AG04449 (cell line): ENCODE measurements at regions not wholly inside any gene's neighbourhood (a gene's known extent, or its start where the extent isn't known, plus 50 kb on each side); places are given as distances from the start of the nearest gene placed in this dataset.

Experiments used
- CTCF ChIA-PET: fragments of 350-600 bp; formaldehyde crosslinking; extraction: SDS; loops from one replicate; lab custom pipeline; 2021; ENCODE audit warnings: antibody characterized with exemption; lab: Yijun Ruan, JAX
- POLR2A ChIA-PET: fragments of 400-600, 350-600 bp; formaldehyde crosslinking; extraction: SDS; loops from one replicate; lab custom pipeline; 2020; ENCODE audit warnings: antibody characterized with exemption, inconsistent platforms; lab: Yijun Ruan, JAX
- DNase-seq: peaks from one replicate; pipeline ENCODE4 v3.0.0-alpha.2; 2010; ENCODE audit warnings: low read depth, low spot score
- H3K4me3 ChIP-seq: 2 replicates; pipeline ENCODE4 v1.5.1; 2011; ENCODE audit warnings: low read depth, mild to moderate bottlenecking, control low read depth, low read length
- TF ChIP-seq, protein P1 (sequence below): IDR thresholded peaks from one replicate; pipeline ENCODE4 v1.5.1; 2011; ENCODE audit warnings: mild to moderate bottlenecking, moderate library complexity, low read length, control low read depth, inconsistent platforms; ENCODE audit not compliant: insufficient read depth; ENCODE audit errors: missing control alignments

DNA sequence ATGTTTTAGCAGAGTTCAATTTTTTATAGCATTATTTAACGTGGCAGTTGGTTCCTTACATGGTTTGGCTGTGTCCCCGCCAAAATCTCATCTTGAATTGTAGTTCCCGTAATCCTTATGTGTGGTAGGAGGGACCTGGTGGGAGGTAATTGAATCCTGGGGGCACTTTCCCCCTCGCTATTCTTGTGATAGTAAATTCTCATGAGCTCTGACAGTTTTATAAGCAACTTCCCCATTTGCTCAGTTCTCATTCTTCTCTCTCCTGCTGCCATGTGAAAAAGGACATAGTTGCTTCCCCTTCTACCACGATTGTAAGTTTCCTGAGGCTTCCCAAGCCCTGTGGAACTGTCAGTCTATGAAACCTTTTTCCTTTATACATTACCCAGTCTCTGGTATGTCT, 329.5 kb downstream of the GRIA2 start:
- DNase-seq = no peak
- POLR2A ChIA-PET = no interaction called here
- CTCF ChIA-PET = no interaction called here
- TF ChIP-seq, protein P1, sequence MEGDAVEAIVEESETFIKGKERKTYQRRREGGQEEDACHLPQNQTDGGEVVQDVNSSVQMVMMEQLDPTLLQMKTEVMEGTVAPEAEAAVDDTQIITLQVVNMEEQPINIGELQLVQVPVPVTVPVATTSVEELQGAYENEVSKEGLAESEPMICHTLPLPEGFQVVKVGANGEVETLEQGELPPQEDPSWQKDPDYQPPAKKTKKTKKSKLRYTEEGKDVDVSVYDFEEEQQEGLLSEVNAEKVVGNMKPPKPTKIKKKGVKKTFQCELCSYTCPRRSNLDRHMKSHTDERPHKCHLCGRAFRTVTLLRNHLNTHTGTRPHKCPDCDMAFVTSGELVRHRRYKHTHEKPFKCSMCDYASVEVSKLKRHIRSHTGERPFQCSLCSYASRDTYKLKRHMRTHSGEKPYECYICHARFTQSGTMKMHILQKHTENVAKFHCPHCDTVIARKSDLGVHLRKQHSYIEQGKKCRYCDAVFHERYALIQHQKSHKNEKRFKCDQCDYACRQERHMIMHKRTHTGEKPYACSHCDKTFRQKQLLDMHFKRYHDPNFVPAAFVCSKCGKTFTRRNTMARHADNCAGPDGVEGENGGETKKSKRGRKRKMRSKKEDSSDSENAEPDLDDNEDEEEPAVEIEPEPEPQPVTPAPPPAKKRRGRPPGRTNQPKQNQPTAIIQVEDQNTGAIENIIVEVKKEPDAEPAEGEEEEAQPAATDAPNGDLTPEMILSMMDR = no peak
- H3K4me3 ChIP-seq = no peak overlapping the region

DNA sequence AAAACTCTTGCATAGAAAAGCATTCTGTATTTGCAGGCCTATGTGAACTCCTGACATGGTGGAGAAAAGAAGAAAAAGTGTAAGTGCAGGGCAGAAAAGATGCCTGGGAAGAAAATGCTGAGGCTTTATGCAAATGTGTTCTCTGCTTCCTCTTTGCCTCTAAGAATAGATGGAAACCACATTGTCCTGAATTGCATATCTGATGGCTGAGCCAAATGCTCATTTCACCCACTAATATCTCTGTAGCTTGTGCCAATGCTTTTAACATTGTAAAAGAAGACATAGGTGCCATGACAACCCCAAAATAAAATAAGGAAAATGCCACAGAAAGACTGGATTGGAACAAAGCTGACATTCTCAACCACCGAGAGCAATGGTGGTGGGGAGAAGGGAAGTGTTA, 307.4 kb downstream of the GRIA2 start:
- DNase-seq = no peak
- no peak overlapping the region for H3K4me3 ChIP-seq
- CTCF ChIA-PET = no interaction called here
- POLR2A ChIA-PET = no interaction called here
- TF ChIP-seq, protein P1 = no peak

DNA sequence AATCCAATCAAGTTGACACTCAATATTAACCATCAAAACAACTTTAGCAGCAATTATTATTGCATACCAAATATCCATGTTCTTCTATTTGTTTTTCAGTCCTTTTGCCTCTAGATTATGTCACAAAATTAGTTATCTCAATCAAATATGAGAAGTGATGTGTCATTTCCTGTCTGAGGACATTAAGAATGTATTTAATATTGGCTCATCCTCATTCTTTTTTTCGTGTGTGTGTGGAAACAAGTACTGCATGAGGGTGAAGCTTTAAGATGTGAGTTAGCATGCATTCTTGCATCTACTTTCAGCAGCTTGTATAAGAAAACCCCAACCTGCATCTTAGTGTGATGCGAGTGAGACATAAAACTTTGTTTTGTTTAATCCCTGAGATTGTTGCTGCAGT, 301.4 kb downstream of the GRIA2 start:
- ChIA-PET CTCF (no interaction called here), POLR2A (no interaction called here)
- DNase-seq = no peak
- H3K4me3 ChIP-seq = no peak overlapping the region
- TF ChIP-seq, protein P1 = no peak

DNA sequence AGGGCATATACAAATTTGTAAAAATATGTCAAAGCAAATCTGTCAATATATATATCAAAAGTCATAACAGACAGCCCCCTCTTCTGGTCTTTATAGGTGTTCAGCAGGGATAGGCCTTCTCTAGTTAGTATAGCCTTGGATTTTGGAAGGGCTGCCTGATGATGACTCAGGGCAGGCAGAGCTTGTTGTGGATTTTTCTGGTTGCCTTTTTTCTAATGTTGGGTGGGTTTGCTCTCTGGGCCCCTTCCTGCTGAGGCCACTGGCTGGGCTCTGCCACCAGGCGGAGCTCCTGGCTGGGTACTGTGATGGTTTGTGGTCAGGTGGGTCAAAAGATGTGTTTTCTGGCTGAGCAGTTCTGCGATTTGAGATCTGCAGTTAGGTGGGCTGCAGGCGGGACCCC, 294.2 kb downstream of the GRIA2 start:
- DNase-seq = no peak

DNA sequence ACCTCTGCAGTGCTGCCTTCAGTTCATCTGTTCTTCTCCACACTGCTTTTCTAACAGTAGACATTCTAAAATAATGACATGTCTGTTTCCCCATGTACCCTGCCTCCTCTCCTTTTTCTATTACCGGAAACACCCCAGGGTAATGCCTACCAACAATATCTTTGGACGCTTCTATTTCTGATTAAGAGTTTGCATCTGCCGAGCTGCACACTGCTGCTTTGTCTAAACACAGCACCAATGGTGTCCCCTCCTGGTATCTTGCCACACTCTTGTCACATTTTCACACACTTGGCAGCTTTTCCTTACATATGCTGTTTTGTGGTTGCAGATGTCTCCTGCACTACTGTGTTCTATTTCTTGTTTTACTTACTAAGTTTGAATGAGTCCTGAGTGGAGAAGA, 288.8 kb downstream of the GRIA2 start:
- no peak for DNase-seq
- H3K4me3 ChIP-seq = no peak overlapping the region
- ChIA-PET POLR2A (no interaction called here), CTCF (no interaction called here)
- TF ChIP-seq, protein P1 = no peak

More for the DNA sequence above, 294.2 kb downstream of the GRIA2 start:
- CTCF ChIA-PET = no interaction called here
- no peak overlapping the region for H3K4me3 ChIP-seq
- POLR2A ChIA-PET = no interaction called here
- TF ChIP-seq, protein P1 = no peak

DNA sequence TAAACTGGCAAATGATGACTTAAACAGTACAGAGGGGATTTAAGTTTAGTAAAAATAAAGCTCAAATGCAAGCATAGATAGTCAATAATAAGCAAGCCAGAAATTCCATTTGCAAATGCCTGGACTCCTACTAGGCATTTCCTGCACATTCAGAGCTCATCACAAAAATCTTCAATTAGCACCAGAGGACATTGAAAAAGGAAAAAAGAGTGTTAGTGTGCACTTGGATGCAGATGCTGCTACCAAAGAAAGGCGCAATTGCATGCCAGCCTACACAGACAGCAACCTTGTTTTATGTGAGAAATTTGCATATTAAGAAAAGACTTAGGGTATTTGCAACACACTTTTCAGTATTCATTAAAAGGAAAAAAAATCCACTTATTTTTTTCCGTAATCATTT, 282.1 kb downstream of the GRIA2 start:
- ChIA-PET POLR2A (no interaction called here), CTCF (no interaction called here)
- no peak overlapping the region for H3K4me3 ChIP-seq
- TF ChIP-seq, protein P1 = no peak
- DNase-seq = no peak
